Nephron (organoid): ENCODE measurements at regions not wholly inside any gene's neighbourhood (a gene's known extent, or its start where the extent isn't known, plus 50 kb on each side); places are given as distances from the start of the nearest gene placed in this dataset.

ENCODE experiments used
- H3K27ac Mint-ChIP-seq, 3 experiments: 2 replicates each; pipeline ENCODE4 v1.8.0; 2020; ENCODE audit warnings: mixed read lengths in 3 of 3, mild to moderate bottlenecking in 2 of 3, moderate library complexity in 1 of 3
- H3K27me3 Mint-ChIP-seq: 2 replicates; pipeline ENCODE4 v1.8.0; 2021; ENCODE audit warnings: low read depth, mild to moderate bottlenecking, moderate library complexity, mixed read lengths
- H3K36me3 Mint-ChIP-seq: 2 replicates; pipeline ENCODE4 v1.8.0; 2020; ENCODE audit warnings: low read depth, mixed read lengths
- H3K4me1 Mint-ChIP-seq: 2 replicates; pipeline ENCODE4 v1.8.0; 2020; ENCODE audit warnings: mixed read lengths
- H3K4me3 Mint-ChIP-seq, 3 experiments: 2 replicates each; pipeline ENCODE4 v1.8.0; 2020; ENCODE audit warnings: mild to moderate bottlenecking in 3 of 3, mixed read lengths in 3 of 3, moderate library complexity in 2 of 3
- H3K9me3 Mint-ChIP-seq: 2 replicates; pipeline ENCODE4 v1.8.0; 2020; ENCODE audit warnings: mixed read lengths
- CTCF ChIP-seq, 3 experiments: fragments of 200-600 bp; sonication (generic); IDR thresholded peaks; one replicate each; pipeline ENCODE4 v1.5.0; 2021; ENCODE audit warnings: antibody characterized with exemption in 3 of 3; ENCODE audit not compliant: unreplicated experiment in 3 of 3

GRCh38 chr2:187274146-187274545 is 173.9 kb downstream of the CALCRL start:
- Mint-ChIP-seq H3K4me1 (no peaks in the 10 kb centered on the region), H3K9me3 (peaks cover 8% of the 10 kb centered on the region), H3K27ac (no peak overlapping the region), H3K36me3 (no peaks in the 10 kb centered on the region), H3K4me3 (no peak overlapping the region), H3K27me3 (no peaks in the 10 kb centered on the region)
- no peak for TF ChIP-seq CTCF (IDR thresholded peaks at IDR 0.05; ENCODE audit: unreplicated experiment in 3 of 3)

GRCh38 chr2:187272255-187272654 is 175.8 kb downstream of the CALCRL start:
- Mint-ChIP-seq H3K9me3 (no peaks in the 10 kb centered on the region), H3K4me3 (no peak overlapping the region), H3K27ac (no peak overlapping the region), H3K36me3 (no peaks in the 10 kb centered on the region), H3K4me1 (no peaks in the 10 kb centered on the region), H3K27me3 (no peaks in the 10 kb centered on the region)
- TF ChIP-seq CTCF (IDR thresholded peaks at IDR 0.05; ENCODE audit: unreplicated experiment in 3 of 3): no peak

GRCh38 chr2:187271825-187272224 is 176.2 kb downstream of the CALCRL start:
- Mint-ChIP-seq H3K27ac (no peak overlapping the region), H3K36me3 (no peaks in the 10 kb centered on the region), H3K4me1 (no peaks in the 10 kb centered on the region), H3K4me3 (no peak overlapping the region), H3K27me3 (no peaks in the 10 kb centered on the region), H3K9me3 (no peaks in the 10 kb centered on the region)
- TF ChIP-seq CTCF (IDR thresholded peaks at IDR 0.05; ENCODE audit: unreplicated experiment in 3 of 3): no peak

- peaks cover 19% of the 10 kb centered on the region for H3K4me1 Mint-ChIP-seq
- H3K27me3 Mint-ChIP-seq: no peaks in the 10 kb centered on the region
- H3K4me3 Mint-ChIP-seq: no peak overlapping the region
- H3K9me3 Mint-ChIP-seq: no peaks in the 10 kb centered on the region
- no peaks in the 10 kb centered on the region for H3K36me3 Mint-ChIP-seq
- no peak for TF ChIP-seq CTCF (IDR thresholded peaks at IDR 0.05; ENCODE audit: unreplicated experiment in 3 of 3)
- no peak overlapping the region for H3K27ac Mint-ChIP-seq
Measured at GRCh38 chr2:187266645-187267044, 181.4 kb downstream of the CALCRL start.

GRCh38 chr2:187266147-187266546 is 181.9 kb downstream of the CALCRL start:
- H3K4me1 Mint-ChIP-seq: peaks cover 19% of the 10 kb centered on the region
- H3K4me3 Mint-ChIP-seq: no peak overlapping the region
- no peak for TF ChIP-seq CTCF (IDR thresholded peaks at IDR 0.05; ENCODE audit: unreplicated experiment in 3 of 3)
- no peaks in the 10 kb centered on the region for H3K27me3 Mint-ChIP-seq
- H3K36me3 Mint-ChIP-seq: no peaks in the 10 kb centered on the region
- H3K27ac Mint-ChIP-seq: no peak overlapping the region
- no peaks in the 10 kb centered on the region for H3K9me3 Mint-ChIP-seq

- no peaks in the 10 kb centered on the region for H3K9me3 Mint-ChIP-seq
- H3K4me1 Mint-ChIP-seq: peaks cover 19% of the 10 kb centered on the region
- no peak for TF ChIP-seq CTCF (IDR thresholded peaks at IDR 0.05; ENCODE audit: unreplicated experiment in 3 of 3)
- H3K27ac Mint-ChIP-seq: peak overlapping the region in 2 of 3 experiments; percentile 8 to 46
- no peaks in the 10 kb centered on the region for H3K27me3 Mint-ChIP-seq
- H3K4me3 Mint-ChIP-seq: no peak overlapping the region
- no peaks in the 10 kb centered on the region for H3K36me3 Mint-ChIP-seq
Measured at GRCh38 chr2:187264612-187265011, 183.4 kb downstream of the CALCRL start.
